ENCODE measurements at regions not wholly inside any gene's neighbourhood (a gene's known extent, or its start where the extent isn't known, plus 50 kb on each side); places are given as distances from the start of the nearest gene placed in this dataset.
"Not testable (repeated sequence)": the region's sequence is repeated elsewhere in the genome, so short reads cannot be mapped to it uniquely, and the experiment has no call there.

DNA sequence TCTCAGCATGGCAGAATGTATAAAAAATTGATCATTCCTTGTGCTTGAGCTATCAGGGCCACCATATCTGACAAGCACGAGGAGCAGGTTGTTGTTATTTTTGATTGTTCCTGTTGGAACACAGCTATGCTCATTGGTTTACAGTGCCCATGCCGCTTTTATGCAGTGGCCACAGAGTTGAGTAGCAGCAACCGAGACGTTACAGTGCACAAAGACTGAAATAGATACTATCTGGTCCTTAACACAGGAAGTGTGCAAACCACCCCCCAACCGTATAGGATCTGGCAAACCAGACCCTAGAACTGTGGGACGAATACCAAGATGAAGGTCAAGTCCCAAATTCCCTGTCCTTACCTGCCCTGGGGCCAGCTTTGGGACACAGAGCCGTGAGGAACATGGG lies 216.6 kb downstream of the KLF6 start:
- H3K27me3 Mint-ChIP-seq (ENCODE audit: low read depth) = no peaks in the 10 kb centered on the region
- peaks cover 18% of the 10 kb centered on the region for H3K4me1 Mint-ChIP-seq
- TF ChIP-seq, protein P1, sequence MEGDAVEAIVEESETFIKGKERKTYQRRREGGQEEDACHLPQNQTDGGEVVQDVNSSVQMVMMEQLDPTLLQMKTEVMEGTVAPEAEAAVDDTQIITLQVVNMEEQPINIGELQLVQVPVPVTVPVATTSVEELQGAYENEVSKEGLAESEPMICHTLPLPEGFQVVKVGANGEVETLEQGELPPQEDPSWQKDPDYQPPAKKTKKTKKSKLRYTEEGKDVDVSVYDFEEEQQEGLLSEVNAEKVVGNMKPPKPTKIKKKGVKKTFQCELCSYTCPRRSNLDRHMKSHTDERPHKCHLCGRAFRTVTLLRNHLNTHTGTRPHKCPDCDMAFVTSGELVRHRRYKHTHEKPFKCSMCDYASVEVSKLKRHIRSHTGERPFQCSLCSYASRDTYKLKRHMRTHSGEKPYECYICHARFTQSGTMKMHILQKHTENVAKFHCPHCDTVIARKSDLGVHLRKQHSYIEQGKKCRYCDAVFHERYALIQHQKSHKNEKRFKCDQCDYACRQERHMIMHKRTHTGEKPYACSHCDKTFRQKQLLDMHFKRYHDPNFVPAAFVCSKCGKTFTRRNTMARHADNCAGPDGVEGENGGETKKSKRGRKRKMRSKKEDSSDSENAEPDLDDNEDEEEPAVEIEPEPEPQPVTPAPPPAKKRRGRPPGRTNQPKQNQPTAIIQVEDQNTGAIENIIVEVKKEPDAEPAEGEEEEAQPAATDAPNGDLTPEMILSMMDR (IDR thresholded peaks at IDR 0.05; ENCODE audit: unreplicated experiment) = no peak
- no peak for DNase-seq (ENCODE audit: low spot score in 2 of 2, unreplicated experiment in 2 of 2)
- no peaks in the 10 kb centered on the region for H3K9me3 Mint-ChIP-seq
- H3K27ac Mint-ChIP-seq = no peak overlapping the region
- no peak overlapping the region for H3K4me3 Mint-ChIP-seq
- no peaks in the 10 kb centered on the region for H3K36me3 Mint-ChIP-seq

DNA sequence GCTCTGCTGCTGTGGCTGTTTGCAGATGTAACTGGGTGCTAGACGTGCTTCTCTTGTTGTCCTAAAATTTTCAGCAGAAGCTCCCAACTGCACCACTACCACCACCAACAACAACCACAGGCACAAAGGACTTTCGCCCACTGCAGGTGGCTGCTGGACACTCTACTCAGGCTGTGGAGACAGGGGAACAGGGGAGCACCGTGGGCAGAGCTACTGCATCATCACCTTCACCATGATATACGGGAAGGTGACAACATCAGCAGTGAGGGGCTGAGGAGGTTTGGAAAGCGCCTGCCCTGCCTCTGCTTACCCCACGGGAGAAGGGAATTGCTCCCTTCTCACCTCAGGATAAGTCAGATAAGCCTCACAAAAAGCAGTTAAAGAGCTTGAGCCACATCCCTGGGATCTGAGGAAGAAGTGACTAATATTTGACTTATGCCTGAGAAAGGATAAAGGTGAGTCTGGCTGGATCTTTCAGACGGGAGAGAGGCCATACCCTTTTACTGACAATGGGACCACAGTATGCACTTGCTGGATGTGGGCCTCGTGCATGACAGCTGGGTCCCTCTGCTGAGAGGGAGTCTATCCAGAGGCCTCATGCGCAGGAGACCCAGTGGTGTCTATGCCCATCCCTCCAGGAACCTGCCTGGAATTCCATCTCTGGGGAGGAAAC lies 217.6 kb downstream of the KLF6 start:
- DNase-seq (ENCODE audit: low spot score in 2 of 2, unreplicated experiment in 2 of 2) = no peak
- no peak overlapping the region for H3K27ac Mint-ChIP-seq
- no peaks in the 10 kb centered on the region for H3K27me3 Mint-ChIP-seq (ENCODE audit: low read depth)
- TF ChIP-seq, protein P1 (IDR thresholded peaks at IDR 0.05; ENCODE audit: unreplicated experiment) = no peak
- peaks cover 13% of the 10 kb centered on the region for H3K4me1 Mint-ChIP-seq
- H3K36me3 Mint-ChIP-seq = no peaks in the 10 kb centered on the region
- no peaks in the 10 kb centered on the region for H3K9me3 Mint-ChIP-seq
- no peak overlapping the region for H3K4me3 Mint-ChIP-seq

DNA sequence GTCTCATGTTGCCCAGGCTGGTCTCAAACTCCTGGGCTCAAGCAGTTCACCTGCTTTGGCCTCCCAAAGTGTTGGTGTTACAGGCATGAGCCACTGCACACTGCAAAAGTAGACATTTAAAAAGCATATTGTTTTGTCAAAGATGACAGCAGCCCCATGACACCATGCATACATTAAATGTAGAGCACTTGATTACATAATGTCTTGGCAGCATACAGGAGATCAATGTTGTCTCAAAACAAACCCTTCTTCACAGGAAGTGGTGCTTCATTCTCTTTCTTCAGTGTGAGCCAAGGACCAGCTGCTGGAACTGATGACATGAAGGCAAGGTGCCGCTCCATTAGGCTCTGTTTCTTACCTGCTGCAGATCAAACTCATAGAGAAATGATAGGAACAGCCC lies 218.4 kb downstream of the KLF6 start:
- TF ChIP-seq, protein P1 (IDR thresholded peaks at IDR 0.05; ENCODE audit: unreplicated experiment) = no peak
- Mint-ChIP-seq H3K9me3 (no peaks in the 10 kb centered on the region), H3K27me3 (ENCODE audit: low read depth) (no peaks in the 10 kb centered on the region), H3K4me1 (peaks cover 5% of the 10 kb centered on the region), H3K27ac (no peak overlapping the region), H3K36me3 (no peaks in the 10 kb centered on the region), H3K4me3 (no peak overlapping the region)
- DNase-seq (ENCODE audit: low spot score in 2 of 2, unreplicated experiment in 2 of 2) = no peak

DNA sequence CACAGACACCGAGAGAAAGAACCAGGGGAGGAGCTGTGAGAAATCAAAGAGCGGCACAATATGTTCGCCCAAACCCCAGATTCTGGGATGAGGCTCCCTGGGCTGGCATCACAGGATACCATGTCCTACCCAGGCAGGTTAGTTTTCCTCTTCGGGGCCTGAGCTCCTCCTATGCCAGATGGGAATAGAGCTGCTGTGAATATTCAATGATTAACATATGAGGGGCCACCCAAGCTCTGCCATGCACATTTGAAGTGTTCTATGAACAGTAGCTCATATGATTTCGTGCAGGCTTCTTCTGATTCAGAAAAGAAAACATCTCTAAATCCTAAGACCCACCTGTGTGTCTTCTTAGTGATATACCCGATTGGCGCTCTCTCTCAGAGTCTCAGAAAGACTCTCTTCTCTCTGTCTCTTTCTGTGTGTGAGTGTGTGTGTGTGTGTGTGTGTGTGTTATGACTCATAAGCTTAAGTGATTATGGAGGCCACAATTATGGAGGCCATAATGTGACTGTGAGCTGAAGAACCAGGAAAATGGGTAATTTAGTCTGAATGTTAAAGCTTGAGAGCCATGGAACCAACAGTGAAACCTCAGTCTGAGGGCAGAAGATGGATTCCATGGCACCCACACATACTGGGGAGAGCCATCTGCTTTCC lies 220.5 kb downstream of the KLF6 start:
- H3K9me3 Mint-ChIP-seq = peaks cover 3% of the 10 kb centered on the region
- H3K27me3 Mint-ChIP-seq (ENCODE audit: low read depth) = no peaks in the 10 kb centered on the region
- H3K4me1 Mint-ChIP-seq = no peaks in the 10 kb centered on the region
- TF ChIP-seq, protein P1 (IDR thresholded peaks at IDR 0.05; ENCODE audit: unreplicated experiment) = no peak
- H3K36me3 Mint-ChIP-seq = no peaks in the 10 kb centered on the region
- no peak overlapping the region for H3K27ac Mint-ChIP-seq
- H3K4me3 Mint-ChIP-seq = no peak overlapping the region
- no peak for DNase-seq (ENCODE audit: low spot score in 2 of 2, unreplicated experiment in 2 of 2)

DNA sequence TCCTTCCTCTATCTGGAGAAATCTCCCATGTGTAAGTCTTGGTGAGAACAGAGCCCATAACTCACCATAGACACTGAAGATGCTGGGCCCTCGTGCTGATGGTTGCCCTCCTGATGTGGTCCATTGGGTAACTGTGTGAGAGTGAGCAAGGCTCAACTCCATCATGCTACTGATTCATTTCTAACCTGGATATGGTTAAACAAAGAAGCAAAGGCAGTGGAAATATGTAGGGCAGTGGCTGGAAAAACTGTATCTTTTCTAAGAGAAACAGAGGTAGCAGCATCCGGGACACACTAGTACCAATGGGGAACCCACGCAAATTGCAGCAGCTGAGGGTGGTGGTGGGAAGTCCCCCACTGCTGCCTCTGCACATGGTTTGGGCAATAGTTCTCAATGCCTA lies 221.7 kb downstream of the KLF6 start:
- no peak overlapping the region for H3K27ac Mint-ChIP-seq
- TF ChIP-seq, protein P1 (IDR thresholded peaks at IDR 0.05; ENCODE audit: unreplicated experiment) = no peak
- H3K36me3 Mint-ChIP-seq = no peaks in the 10 kb centered on the region
- DNase-seq (ENCODE audit: low spot score in 2 of 2, unreplicated experiment in 2 of 2) = no peak
- no peak overlapping the region for H3K4me3 Mint-ChIP-seq
- H3K4me1 Mint-ChIP-seq = no peaks in the 10 kb centered on the region
- no peaks in the 10 kb centered on the region for H3K27me3 Mint-ChIP-seq (ENCODE audit: low read depth)
- H3K9me3 Mint-ChIP-seq = peaks cover 3% of the 10 kb centered on the region

DNA sequence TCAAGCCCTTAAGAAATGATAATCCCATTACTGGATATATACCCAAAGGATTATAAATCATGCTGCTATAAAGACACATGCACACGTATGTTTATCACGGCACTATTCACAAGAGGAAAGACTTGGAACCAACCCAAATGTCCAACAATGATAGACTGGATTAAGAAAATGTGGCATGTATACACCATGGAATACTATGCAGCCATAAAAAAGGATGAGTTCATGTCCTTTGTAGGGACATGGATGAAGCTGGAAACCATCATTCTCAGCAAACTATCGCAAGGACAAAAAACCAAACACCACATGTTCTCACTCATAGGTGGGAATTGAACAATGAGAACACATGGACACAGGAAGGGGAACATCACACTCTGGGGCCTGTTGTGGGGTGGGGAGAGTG lies 224.4 kb downstream of the KLF6 start:
- H3K9me3 Mint-ChIP-seq; H3K27me3 Mint-ChIP-seq (ENCODE audit: low read depth); H3K27ac Mint-ChIP-seq; H3K4me1 Mint-ChIP-seq; H3K36me3 Mint-ChIP-seq; H3K4me3 Mint-ChIP-seq; DNase-seq (ENCODE audit: low spot score in 2 of 2, unreplicated experiment in 2 of 2): not testable (repeated sequence)

Measured in mesothelial cell of epicardium (in vitro differentiated cells).